GM13976 (cell line): ENCODE measurements at regions not wholly inside any gene's neighbourhood (a gene's known extent, or its start where the extent isn't known, plus 50 kb on each side); places are given as distances from the start of the nearest gene placed in this dataset.

Source experiments
- DNase-seq: peaks from one replicate; pipeline ENCODE4 v3.0.0; 2012; ENCODE audit warnings: low spot score
- in situ Hi-C: fragments of 300-500 bp; cut with MboI; formaldehyde crosslinking; loops from one replicate; pipeline ENCODE4 v1.12.0; 2022; ENCODE audit warnings: low sequenced_read_pairs, mixed read lengths, inconsistent platforms; ENCODE audit not compliant: unreplicated experiment
- TF ChIP-seq, protein P1 (sequence below): IDR thresholded peaks from 2 replicates; pipeline ENCODE4 v1.5.1; 2012; ENCODE audit warnings: borderline replicate concordance, mild to moderate bottlenecking; ENCODE audit not compliant: insufficient read depth; ENCODE audit errors: extremely low read depth, missing control alignments, control extremely low read depth

DNA sequence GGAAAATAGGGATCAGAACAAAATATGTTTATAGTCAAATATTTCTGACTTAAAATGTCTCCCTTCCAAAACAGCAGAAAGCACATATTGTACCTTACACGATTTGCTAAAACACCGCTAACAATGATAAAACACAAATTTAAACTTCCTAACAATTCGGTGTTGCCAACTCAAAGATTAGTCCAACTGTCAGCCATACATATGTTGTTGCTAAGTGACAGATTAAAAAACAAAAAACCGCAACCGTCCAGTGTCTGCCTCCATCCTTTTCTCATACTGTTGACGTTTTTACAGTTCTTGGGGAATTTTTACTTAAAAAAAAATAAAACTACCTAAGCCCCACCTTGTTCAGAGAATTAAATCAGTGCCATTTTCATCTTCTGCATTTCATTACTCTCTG is 118.0 kb downstream of the RAB11FIP2 start:
- no peak for DNase-seq
- TF ChIP-seq, protein P1, sequence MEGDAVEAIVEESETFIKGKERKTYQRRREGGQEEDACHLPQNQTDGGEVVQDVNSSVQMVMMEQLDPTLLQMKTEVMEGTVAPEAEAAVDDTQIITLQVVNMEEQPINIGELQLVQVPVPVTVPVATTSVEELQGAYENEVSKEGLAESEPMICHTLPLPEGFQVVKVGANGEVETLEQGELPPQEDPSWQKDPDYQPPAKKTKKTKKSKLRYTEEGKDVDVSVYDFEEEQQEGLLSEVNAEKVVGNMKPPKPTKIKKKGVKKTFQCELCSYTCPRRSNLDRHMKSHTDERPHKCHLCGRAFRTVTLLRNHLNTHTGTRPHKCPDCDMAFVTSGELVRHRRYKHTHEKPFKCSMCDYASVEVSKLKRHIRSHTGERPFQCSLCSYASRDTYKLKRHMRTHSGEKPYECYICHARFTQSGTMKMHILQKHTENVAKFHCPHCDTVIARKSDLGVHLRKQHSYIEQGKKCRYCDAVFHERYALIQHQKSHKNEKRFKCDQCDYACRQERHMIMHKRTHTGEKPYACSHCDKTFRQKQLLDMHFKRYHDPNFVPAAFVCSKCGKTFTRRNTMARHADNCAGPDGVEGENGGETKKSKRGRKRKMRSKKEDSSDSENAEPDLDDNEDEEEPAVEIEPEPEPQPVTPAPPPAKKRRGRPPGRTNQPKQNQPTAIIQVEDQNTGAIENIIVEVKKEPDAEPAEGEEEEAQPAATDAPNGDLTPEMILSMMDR = no peak
- in situ Hi-C loops = no loop called here

DNA sequence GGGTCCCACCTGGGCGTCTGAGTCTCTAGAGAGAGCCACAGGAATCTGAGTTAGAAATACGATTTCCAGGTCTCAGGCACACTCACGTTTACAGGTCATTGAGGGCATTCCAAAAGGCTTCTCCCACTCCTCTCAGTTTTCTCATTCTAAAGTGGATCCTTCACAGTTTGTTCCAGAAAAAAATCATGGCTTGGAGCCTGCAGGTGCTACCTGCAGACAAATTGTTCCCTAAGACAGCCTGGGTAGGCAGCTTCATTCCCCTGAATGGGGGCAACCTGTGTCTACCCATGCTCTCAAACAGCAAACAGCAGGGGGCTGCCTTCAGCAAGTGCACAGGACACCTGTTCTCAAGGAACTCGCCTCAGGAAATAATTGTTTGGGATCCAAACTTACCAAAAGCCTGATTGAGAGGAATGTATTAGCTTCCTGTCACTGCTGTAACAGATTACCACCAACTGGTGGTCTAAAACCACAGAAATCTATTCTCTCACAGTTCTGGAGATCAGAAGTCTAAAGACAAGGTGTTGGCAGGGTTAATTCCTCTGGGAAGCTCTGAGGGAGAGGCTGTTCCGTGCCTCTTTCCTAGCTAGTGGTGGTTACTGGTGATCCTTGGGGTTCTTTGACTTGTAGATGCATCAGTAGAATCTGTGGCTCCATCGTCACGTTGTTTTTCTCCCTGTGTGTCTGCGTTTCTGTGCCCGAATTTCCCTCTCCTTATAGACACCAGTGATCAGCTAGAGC is 117.2 kb downstream of the RAB11FIP2 start:
- in situ Hi-C loops = no loop called here
- no peak for DNase-seq
- TF ChIP-seq, protein P1 = no peak

DNA sequence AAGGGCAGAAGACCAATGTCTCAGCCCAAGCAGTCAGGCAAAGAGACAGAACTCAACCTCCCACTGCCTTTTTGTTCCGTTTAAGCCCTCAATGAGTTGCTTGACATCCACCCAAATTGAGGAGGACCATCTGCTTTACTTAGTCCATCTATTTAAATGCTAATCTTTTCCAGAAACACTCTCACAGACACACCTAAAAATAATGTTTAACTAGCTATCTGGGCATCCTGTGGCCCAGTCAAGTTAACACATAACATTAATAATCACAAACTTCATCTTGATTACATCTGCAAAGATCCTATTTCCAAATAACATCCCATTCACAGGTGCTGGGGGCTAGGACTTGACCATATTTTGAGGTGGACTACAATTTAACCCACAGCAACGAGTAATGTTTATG is 115.7 kb downstream of the RAB11FIP2 start:
- DNase-seq = no peak
- in situ Hi-C loops = no loop called here
- TF ChIP-seq, protein P1 = no peak

DNA sequence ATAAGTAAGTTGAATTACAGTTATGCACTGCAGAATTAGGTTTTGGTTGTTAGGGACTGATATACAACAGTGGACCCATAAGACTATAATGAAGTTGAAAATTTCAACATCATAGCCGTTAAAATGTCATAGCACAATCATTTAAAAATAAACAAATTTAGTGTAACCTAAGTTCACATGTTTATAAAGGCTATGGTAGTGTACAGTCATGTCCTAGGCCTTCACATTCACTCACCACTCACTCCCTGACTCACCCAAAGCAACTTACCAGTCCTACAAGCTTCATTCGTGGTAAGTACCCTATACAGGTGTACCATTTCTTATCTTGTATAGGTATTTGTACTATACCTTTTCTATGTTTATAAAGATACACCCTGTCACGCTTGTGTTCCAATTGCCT is 113.7 kb downstream of the RAB11FIP2 start:
- TF ChIP-seq, protein P1 = no peak
- in situ Hi-C loops = no loop called here
- DNase-seq = no peak

DNA sequence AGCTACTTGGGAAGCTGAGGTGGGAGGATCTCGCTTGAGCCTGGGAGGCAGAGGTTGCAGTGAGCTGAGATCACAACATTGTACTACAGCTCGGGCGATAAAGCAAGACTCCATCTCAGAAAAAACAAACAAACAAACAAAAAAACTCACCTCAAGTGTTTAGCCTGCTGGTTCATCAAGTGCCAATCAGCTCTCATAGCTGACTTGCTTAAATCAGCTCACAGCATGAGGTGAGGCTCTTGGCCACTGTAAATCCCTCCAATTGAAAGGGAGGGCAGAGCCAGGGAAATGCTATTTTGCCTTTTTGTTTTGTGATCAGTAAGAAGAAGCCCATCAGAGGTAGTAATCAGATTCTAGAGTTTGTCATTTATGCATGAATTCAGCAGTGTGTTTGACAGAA is 112.3 kb downstream of the RAB11FIP2 start:
- no peak for DNase-seq
- in situ Hi-C loops = no loop called here

DNA sequence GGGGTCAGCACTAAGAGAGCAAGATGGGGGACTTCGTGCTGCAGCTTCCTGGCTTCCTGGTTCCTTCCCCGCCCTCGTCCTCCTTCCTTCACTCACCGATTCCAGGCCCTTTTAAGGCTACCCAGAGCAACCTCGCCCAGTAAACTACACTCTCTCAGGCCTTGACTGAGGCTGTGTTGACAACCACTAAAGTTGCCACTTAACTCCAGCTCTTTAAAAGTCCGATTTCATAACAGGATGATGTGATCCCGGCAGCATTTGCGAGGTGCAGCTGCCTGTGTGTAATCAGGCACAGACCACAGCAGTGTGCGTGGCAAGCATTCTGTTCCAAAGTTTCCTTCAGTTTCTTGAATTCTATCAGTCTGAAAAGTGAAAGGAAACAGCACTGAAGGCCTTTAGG is 110.6 kb downstream of the RAB11FIP2 start:
- TF ChIP-seq, protein P1 = no peak
- no peak for DNase-seq
- in situ Hi-C loops = no loop called here

More for the DNA sequence above, 112.3 kb downstream of the RAB11FIP2 start:
- TF ChIP-seq, protein P1 = no peak
